TTC549 (cell line): ENCODE measurements at regions not wholly inside any gene's neighbourhood (a gene's known extent, or its start where the extent isn't known, plus 50 kb on each side); places are given as distances from the start of the nearest gene placed in this dataset.
"Not testable (repeated sequence)": the region's sequence is repeated elsewhere in the genome, so short reads cannot be mapped to it uniquely, and the experiment has no call there.

ENCODE experiments used
- FAIRE-seq: peaks from 2 replicates; lab custom pipeline; 2012; peaks lifted over from hg19 to GRCh38; lab: Jason Lieb, UNC

- FAIRE-seq: no peak
These were observed 91.4 kb downstream of the MOBP start for GRCh38 chr3:39558775-39559306.

DNA sequence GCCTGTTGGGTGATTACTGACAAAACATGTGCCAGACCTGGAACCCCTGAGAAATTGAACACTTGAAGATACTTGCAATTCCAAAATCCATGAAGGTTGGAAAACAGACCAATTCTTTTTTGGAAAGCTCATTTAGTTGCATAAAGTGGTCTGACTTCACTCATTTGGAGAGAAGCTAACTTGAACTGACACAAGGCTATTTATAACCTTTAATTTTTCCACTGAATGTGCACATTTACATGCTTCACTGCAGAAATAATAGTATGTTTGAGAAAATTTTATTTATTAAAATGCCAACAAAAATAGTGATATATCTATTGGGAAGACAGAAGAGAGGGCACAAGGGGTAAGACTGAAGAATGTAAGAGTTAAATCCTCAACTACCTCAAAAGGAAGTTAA, 92.1 kb downstream of the MOBP start:
- no peak for FAIRE-seq

GRCh38 chr3:39568508-39568907, 101.0 kb downstream of the MOBP start:
- no peak for FAIRE-seq

- no peak for FAIRE-seq
These were observed 101.6 kb downstream of the MOBP start for GRCh38 chr3:39569095-39569494.

DNA sequence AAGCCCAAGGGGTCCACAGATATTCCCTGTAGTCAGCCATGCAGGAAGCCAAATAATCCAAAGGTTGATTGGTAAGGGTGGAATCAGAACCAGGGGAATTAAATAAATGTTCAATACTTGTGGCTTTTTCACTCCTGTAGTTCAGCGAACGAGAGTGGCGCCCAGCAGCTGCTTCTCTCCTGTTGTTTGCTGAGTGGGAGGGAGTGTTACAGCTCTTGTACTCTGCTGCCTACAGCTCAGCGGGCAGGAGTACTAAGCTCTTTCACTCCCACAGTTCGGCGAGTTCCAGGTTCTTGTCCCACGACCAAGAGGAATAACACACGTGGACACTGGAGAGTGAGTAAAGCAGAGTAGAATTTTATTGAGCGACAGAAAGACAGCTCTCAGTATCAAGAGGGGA, 105.9 kb downstream of the MOBP start:
- no peak for FAIRE-seq

DNA sequence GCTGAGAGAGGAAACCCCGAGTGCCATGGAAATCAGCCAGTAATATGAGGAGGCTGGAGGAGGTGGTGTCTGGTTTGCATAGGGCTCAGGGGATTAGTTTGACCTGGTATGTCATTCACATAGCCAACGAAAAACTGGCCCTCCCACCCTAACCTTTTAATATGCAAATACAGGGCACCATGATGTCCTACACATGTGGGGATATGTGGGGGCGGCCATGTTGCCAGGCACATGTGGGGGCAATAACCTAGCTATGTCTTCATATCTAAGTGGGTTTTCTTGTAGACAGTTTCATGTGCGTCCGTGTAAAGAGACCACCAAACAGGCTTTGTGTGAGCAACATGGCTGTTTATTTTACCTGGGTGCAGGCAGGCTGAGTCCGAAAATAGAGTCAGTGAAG, 110.1 kb downstream of the MOBP start:
- no peak for FAIRE-seq

DNA sequence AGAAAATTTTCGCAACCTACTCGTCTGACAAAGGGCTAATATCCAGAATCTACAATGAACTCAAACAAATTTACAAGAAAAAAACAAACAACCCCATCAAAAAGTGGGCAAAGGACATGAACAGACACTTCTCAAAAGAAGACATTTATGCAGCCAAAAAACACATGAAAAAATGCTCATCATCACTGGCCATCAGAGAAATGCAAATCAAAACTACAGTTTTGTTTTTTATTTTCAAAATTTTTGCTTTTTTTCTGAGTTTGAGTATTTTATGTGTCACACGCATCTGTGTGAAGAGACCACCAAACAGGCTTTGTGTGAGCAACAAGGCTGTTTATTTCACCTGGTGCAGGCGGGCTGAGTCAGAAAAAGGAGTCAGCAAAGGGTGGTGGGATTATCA, 118.7 kb downstream of the MOBP start:
- not testable (repeated sequence) for FAIRE-seq

- no peak for FAIRE-seq
These were observed 119.6 kb downstream of the MOBP start for GRCh38 chr3:39587113-39587512.

DNA sequence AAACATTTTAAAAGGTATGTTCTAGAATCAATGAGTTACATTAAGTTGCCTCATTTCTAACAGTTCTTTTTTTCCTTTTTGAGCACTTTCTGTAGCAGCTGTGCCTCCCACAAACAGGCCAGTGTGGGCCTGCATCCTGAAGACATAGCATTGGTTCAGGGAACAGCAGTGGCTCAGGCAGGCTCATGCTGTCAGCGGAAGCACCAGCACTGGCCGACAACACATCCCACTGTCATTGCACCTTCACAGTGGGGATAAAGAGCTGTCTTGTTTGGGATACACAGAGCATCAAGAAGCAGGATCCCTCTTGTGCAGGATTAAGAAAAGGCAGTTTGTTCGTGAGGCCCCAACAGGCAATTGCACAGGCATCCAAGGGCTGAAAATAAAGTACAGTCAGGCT, 123.3 kb downstream of the MOBP start:
- no peak for FAIRE-seq

DNA sequence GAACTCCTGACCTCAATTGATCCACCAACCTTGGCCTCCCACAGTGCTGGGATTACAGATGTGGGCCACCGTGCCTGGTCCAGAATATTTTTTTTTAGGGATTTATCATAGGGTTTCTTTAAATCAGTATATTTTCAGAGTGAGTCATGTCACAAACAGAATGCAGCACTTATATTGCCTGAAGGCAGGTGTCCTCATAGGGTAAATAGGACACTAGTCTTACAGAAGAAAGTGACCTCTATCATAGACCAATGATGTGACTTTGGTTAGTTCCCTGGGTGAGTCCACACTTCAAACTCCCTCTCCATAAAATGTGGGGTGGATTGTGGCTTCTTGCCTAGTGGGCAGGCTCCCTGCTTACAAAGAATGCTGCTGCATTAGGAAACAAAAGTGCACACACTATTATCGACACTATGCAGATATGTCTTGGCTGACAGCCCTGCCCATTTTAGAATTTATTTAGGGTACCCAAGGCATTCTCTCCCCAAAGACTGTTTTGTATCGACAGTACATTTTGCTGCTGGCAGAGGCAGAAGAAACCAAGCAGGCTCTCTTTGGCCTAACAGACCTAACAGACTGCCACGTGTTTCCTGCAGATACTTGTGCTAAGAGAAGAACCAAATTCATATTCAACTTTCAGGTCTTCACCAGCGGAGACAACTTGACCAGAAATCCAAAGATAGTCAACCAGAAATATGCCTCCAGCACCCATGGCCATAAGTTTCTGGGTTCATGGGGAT, 125.0 kb downstream of the MOBP start:
- no peak for FAIRE-seq

GRCh38 chr3:39593341-39593740, 125.9 kb downstream of the MOBP start:
- FAIRE-seq: no peak

DNA sequence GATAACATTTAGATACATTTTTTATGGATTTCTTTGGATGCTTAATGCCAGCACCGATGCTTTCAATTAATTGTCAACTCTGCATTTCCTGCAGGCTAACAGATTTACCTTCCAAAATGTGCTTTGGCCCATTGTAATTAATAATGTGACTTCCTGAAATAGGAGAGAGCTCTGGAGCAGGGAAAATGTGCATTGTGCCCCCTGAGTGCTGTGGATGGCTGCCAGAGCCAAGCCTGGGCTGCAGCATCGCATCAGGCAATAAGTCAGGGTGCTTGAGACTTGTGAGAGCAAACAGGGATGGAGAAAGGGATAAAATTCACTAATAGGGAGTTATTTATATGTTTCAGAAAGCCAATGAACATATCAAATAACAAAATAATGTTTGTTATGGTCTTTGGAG, 133.8 kb downstream of the MOBP start:
- FAIRE-seq: no peak

DNA sequence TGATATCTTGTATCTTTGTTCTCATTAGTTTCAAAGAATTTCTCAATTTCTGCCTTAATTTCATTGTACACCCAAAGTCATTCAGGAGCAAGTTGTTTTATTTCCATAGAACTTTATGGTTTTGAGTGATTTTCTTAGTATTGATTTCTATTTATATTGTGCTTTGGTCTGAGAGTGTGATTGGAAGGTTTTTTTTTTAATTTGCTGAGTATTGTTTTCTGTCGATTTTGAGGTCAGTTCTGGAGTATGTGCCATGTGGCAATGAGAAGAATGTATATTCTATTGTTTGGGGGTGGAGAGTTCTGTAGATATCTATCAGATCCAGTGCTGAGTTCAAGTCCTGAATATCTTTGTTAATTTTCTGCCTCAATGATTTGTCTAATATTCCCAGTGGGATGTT, 138.4 kb downstream of the MOBP start:
- FAIRE-seq: no peak

GRCh38 chr3:39626198-39626597, 158.7 kb downstream of the MOBP start:
- no peak for FAIRE-seq

GRCh38 chr3:39631136-39631535, 163.7 kb downstream of the MOBP start:
- no peak for FAIRE-seq

DNA sequence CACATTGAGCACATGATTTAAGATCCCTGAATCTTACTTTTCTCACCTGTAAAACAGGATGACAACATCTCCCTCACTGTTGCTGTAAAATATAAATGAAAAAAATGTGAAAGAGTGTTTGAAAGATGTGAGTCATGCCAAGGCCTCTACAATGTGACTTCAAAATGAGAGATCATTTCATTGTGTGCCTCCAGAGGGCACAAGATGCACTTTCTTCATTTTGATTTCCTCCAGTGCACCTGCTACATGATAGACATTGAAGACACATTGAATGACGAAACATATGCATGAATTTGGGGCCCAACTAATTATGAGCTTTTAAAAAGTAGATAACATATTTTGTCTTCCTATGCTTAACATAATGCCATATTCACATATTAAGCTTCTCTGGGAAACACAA, 170.3 kb downstream of the MOBP start:
- FAIRE-seq: no peak

- FAIRE-seq: no peak
These were observed 170.8 kb downstream of the MOBP start for GRCh38 chr3:39638301-39638700.

DNA sequence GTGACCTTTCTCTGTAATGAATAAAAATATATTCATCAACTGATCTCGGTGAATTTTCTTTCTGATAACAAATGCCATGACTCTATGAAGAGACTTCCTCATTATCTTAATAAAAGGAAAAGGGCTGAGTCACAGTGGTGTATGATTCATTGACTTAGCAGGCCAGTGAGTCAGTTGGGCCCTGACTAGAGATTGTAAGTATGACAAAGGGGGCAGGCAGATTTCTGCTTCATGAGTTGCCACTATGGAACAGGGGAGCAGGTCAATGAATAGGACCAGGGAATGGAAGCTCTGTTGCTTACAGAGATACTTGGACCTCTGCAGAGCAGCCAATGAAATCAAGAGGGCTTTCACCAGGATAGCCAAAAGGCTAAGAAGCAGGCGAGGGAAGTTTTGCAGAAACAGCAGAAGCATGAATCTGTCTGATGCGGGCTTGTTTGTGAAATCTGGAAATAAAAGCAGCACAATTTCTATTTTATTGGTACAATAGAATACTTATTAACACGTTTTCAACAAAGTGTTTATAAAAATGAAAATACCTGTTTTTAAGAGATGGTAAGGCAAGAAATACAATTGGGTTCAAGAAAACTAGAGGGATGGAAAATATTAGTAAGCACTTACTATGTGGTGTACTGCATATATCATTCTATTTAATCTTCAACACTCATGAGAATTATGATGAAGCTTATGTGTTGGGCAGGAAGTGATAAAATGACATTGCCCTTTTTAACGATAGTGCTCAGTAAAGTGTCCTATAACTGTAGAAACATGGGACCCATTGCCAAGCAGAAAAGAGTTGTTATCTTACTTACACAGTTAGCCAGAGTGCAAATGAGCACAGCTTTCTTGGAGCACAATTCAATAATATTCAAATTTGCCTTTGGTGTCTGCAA, 169.8 kb upstream of the MYRIP start:
- no peak for FAIRE-seq

- FAIRE-seq: no peak
These were observed 168.1 kb upstream of the MYRIP start for GRCh38 chr3:39641274-39641673.

GRCh38 chr3:39644176-39644575, 165.2 kb upstream of the MYRIP start:
- FAIRE-seq: no peak

GRCh38 chr3:39651256-39651655, 158.2 kb upstream of the MYRIP start:
- not testable (repeated sequence) for FAIRE-seq

DNA sequence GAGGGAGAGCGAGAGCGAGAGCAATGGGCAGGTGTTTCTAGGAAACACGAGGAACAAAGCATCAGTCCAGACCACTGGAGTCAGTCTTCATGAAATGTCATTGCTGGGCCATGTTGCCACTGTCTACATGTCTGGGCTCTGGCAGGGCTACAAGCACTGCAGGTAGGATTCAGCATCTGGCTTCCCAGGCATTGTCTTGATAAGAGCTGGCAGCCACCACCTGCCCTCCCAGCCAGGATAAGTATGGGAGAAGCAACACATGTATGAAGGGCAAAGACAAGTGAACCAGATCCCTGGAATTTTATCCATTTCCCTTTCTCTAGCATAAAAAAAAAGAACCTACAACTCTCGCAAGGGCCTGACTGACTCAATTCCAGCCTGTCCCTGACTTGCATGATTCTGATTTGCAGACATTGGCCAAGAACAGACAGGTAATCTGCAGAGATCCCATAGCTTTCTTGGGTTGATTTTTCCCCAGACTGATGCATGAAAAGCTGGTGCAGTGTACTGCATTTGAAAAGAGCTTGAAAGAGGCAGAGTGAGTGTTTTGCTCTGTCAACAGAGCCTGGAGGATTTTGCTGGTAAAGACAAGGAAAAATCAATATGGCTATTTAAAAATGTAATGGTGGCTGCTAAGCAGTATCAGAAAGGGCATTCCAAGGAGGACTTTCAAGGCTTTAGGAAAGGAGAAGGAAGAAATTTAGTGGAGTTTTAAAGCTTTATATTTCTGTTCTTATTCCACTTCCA, 157.2 kb upstream of the MYRIP start:
- FAIRE-seq: no peak

GRCh38 chr3:39655718-39656117, 153.7 kb upstream of the MYRIP start:
- not testable (repeated sequence) for FAIRE-seq
